Fibroblast of villous mesenchyme (primary cell): ENCODE measurements at regions not wholly inside any gene's neighbourhood (a gene's known extent, or its start where the extent isn't known, plus 50 kb on each side); places are given as distances from the start of the nearest gene placed in this dataset.
"Not testable (repeated sequence)": the region's sequence is repeated elsewhere in the genome, so short reads cannot be mapped to it uniquely, and the experiment has no call there.

ENCODE experiments used
- DNase-seq: peaks from one replicate; pipeline ENCODE4 v3.0.0-alpha.2; 2010; ENCODE audit warnings: low read depth
- H3K4me3 ChIP-seq: 2 replicates; pipeline ENCODE4 v1.5.1; 2011; ENCODE audit warnings: low read depth, mild to moderate bottlenecking, low read length
- TF ChIP-seq, protein P1 (sequence below): IDR thresholded peaks from 2 replicates; pipeline ENCODE4 v1.5.1; 2012; ENCODE audit warnings: low read depth, mild to moderate bottlenecking, low read length; ENCODE audit not compliant: insufficient read depth

DNA sequence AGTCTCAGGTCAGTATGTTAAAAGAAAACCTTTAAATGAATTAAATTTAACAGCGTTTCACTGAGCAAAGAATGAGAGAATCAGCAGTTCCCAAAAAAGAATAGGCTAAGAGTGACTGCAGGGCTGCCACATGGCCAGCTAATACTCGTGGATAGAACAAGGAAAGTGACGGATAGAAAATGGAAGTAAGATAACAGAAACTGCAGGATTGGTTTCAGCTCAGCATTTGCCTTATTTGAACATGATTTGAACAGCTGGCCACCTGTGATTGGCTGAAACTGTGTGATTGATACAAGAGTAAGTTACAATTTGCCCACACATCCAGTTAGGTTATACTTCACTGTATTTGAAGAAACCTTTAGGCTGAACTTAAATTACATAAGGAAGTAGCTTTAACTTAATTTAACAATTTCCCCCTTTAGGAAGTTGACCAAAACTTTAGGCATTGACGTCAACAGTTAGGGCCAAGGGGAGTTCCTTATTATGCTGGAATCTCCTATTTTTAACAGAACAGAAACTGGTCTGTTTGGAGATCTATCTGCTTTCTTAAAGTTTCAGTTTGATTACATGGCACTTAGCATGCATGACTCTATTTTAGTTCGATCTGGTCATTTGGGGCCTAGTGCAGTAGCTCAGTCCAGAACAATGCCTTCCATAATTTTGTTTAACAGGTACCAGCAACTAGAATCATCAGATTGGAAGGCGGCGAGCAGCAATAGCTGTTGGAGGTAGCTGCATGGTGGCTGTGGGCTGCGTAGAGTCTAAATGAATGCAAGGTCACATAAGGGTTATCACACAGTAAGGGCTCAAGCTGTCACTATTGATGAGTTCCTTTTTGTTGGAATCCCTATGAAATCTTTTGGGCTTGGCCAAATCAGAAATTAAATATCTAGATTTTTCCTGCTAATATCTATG, 143.4 kb downstream of the TRIM43 start:
- no peak overlapping the region for H3K4me3 ChIP-seq
- TF ChIP-seq, protein P1, sequence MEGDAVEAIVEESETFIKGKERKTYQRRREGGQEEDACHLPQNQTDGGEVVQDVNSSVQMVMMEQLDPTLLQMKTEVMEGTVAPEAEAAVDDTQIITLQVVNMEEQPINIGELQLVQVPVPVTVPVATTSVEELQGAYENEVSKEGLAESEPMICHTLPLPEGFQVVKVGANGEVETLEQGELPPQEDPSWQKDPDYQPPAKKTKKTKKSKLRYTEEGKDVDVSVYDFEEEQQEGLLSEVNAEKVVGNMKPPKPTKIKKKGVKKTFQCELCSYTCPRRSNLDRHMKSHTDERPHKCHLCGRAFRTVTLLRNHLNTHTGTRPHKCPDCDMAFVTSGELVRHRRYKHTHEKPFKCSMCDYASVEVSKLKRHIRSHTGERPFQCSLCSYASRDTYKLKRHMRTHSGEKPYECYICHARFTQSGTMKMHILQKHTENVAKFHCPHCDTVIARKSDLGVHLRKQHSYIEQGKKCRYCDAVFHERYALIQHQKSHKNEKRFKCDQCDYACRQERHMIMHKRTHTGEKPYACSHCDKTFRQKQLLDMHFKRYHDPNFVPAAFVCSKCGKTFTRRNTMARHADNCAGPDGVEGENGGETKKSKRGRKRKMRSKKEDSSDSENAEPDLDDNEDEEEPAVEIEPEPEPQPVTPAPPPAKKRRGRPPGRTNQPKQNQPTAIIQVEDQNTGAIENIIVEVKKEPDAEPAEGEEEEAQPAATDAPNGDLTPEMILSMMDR, result no peak
- DNase-seq, result no peak

DNA sequence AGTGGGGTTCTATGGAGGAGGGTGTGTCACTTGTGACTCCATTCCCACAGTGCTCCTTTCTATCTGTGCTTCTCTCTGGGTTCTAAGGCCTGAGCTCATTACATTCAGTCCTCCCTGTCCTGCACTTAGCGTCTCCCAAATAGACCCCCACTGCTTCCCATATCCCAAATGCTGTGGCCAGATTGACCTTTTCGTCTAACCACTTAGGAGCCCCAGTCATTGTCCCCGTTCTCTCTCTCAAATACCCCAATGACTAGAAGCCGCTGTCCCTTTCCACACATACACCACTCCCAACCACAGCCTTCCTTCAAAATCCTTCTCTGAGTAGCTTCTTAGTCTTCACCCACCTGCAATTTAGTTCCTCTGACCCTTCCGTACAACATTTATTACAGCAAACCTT, 146.5 kb downstream of the TRIM43 start:
- H3K4me3 ChIP-seq, result no peak overlapping the region
- DNase-seq, result no peak
- TF ChIP-seq, protein P1, result no peak

DNA sequence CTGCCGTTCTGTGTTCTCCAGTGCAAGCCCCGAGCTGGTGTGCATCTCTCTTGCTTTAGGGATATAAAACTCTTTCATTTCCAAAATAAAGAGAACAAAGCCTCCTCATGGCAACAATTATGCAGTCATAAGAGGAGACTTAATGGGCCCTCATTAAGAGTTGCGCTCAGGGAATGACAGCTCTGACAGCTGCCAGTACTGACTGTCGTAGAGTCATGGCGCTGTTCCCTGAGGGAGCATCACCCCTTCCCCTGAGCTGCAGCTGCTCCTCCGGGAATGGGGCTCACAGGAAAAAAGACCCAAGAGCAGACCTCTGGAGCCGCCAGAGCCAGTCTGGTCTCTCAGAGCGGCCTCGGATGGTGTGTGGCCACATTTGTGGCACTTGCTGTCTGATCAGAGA, 160.3 kb downstream of the TRIM43 start:
- not testable (repeated sequence) for H3K4me3 ChIP-seq, DNase-seq

DNA sequence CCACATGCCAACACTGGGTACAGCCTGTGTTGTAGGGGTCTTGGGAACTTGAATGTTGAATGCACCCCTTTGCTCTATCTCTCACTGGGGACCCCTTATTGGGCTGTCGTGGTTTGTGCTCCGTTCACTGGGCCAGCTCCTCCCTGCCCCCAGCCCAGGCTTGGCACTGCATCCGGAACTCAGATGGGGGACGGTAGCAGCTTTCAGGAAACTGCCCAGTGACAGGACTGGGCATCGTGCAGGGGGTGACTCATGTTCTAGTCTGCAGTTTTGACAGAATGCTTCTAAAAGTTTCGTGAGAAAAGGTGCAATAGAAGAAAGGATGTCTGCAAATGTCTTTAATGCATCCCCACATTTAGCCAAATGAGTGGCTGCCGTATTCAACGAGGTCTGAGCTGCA, 162.0 kb downstream of the TRIM43 start:
- H3K4me3 ChIP-seq, DNase-seq: not testable (repeated sequence)

DNA sequence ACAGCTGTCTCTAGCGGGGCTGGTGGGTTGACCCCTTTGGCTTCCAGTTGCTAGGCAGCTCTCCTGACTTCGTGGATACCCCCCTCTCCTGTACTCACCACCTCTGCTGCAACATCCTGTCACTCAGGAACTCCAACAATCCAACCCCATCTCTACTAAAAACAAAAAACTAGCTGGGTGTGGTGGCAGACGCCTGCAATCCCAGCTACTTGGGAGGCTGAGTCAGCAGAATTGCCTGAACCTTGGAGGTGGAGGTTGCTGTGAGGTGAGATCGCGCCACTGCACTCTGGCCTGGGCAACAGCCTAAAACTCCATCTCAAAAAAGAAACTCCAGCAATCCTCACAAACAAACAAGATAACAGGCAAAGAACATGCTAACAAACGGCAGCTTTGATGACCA, 162.4 kb downstream of the TRIM43 start:
- not testable (repeated sequence) for DNase-seq

DNA sequence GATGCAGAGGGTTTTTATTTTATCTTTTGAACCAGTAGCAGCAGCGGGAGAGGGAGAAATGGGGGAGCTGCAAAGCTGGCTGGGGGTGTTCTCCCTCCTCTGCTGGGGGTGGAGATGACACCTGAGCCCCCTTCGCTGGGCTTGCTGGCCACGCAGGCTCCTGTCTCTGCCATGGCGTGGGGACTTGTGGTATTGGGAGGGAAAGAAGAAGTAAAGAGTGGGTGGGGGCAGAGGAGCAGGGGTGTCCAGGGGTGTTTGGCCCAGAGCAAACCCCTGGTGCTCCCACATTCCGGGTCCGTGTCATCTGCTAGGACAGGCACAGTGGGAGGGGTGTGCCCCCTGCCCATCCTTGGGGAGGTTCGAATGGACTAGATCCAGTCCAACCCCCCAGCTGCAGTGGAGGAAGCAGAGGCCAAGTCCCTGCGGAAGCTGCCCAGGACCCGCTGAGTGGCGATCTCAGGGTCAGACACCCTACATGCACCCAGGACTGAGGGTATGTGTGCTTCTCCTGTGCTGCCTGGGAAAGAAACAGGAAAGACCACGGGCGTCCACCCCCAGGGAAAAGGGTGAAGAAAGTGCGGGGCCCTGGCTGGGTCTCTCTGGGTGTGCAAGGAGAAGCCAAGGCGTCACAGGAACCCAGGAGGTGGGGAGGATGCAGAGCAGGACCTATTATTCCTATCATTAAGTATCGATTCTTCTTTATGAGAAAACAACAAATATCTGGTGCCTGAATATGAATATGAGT, 163.2 kb downstream of the TRIM43 start:
- DNase-seq, H3K4me3 ChIP-seq: not testable (repeated sequence)

More for the DNA sequence above, 162.4 kb downstream of the TRIM43 start:
- H3K4me3 ChIP-seq, result not testable (repeated sequence)

DNA sequence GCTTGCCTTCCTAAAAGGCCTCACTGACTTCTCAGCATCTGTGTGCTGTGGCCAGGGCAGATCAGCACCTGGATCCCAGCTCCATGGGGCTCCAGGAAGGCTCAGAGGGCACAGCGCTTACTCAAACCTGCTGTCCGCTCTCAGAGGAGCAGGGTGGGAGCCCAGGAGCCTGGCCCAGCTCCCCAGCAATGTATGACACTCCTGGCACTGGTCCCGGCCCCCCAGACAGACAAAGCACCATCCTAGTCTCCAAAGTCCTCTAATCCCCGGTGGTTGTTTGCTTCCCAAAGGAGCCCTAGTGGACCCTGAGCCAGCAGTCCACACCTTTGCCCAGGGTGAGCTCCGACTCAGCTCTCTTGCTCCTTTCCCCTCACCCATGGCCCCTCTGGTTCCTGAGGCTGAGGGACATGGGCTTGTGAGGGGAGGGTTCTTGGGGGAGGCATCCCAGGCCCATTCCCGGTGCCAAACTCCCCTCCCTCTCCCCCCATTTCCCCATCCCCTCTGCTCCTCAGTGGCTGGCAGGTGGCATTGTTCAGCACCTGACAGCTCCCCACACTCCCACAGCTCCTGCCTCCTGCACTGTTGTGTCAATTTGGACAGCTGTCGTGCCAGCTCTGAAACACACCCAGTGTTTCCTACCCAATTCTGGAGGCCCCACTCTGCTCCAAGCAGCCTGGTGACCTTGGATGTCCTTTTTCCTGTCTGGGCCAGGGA, 164.3 kb downstream of the TRIM43 start:
- not testable (repeated sequence) for DNase-seq, H3K4me3 ChIP-seq

DNA sequence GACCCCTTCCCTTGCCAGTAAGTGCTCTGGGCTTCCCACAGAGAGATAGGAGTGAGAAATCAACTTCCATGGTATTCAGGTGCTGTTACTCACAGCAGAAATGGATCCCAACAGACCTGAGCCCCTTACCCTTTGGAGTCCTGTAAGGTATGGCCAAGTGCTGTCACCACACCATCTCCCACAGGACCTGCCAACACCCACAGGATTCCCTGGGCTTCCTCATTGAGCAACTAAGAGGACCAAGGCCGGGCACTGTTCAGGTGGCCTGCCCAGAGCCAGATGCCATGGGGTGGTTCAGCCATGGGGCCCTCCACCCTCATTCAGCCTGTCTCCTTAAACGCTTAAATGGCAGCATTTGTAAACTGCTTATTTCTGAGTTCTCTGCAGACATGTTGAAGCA, 166.2 kb downstream of the TRIM43 start:
- no peak overlapping the region for H3K4me3 ChIP-seq
- DNase-seq, result no peak
- TF ChIP-seq, protein P1, result no peak

DNA sequence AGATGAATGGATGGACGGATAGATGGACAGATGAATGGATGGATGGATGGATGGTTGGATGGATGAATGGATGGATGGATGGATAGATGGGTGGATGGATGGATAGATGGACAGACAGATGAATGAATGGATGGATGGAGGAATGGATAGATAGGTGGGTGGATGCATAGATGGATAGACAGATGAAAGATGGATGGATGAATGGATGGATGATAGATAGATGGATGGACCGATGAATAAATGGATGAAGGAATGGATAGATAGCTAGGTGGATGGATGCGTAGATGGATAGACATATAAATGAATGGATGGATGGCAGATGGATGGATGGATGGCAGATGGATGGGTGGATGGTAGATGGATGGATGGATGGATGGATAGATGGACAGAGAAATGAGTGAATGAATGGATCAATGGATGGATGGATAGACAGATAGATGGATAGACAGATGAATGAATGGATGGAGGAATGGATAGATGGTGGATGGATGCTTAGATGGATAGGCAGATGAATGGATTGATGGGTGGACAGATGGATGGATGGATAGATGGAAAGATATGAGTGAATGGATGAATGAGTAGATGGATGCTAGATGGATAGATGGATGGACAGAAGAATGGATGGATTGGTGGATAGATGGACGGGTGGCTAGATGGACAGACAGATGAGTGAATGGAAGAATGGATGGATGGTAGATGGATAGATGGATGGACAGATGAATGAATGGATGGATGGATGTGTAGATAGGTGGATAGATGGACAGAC, 167.9 kb downstream of the TRIM43 start:
- no peak overlapping the region for H3K4me3 ChIP-seq
- TF ChIP-seq, protein P1, result no peak
- no peak for DNase-seq
